Natural killer cell (primary cell): ENCODE measurements at regions not wholly inside any gene's neighbourhood (a gene's known extent, or its start where the extent isn't known, plus 50 kb on each side); places are given as distances from the start of the nearest gene placed in this dataset.
"Not testable (repeated sequence)": the region's sequence is repeated elsewhere in the genome, so short reads cannot be mapped to it uniquely, and the experiment has no call there.

Experiments used
- ATAC-seq, 3 donors: fragments of 150-1000 bp in 2 of 3; fragments of 200-7000 bp in 1 of 3; cut with Tn5 transposase; 1 replicate in 1 of 3; 2 replicates in 2 of 3; pipeline ENCODE4 v1.10.0; 2021; ENCODE audit warnings: mild to moderate bottlenecking in 2 of 3, moderate library complexity in 2 of 3
- DNase-seq, 2 donors: peaks; one replicate each; pipeline versions ENCODE4 v3.0.0 to v3.0.0-alpha.2; 2013 to 2021; ENCODE audit warnings: mixed read lengths in 1 of 2
- H3K27ac ChIP-seq: one replicate; pipeline ENCODE4 v1.5.1; 2013; ENCODE audit warnings: mild to moderate bottlenecking, low read length
- H3K27me3 ChIP-seq: one replicate; pipeline ENCODE4 v1.6.1; 2013; ENCODE audit warnings: low read length; ENCODE audit not compliant: control insufficient read depth, insufficient read depth
- H3K36me3 ChIP-seq: one replicate; pipeline ENCODE4 v1.6.1; 2013; ENCODE audit warnings: low read length; ENCODE audit not compliant: control insufficient read depth, insufficient read depth
- H3K4me1 ChIP-seq: one replicate; pipeline ENCODE4 v1.6.1; 2013; ENCODE audit warnings: low read length; ENCODE audit not compliant: control insufficient read depth, insufficient read depth
- H3K4me3 ChIP-seq: one replicate; pipeline ENCODE4 v1.5.1; 2013; ENCODE audit warnings: low read length
- H3K9me3 ChIP-seq: one replicate; pipeline ENCODE4 v1.6.1; 2013; ENCODE audit warnings: low read length; ENCODE audit not compliant: control insufficient read depth, insufficient read depth
- H3K27ac Mint-ChIP-seq, 2 donors: one replicate each; pipeline ENCODE4 v1.8.0; 2022; ENCODE audit warnings: mild to moderate bottlenecking in 2 of 2, mixed read lengths in 2 of 2, moderate library complexity in 1 of 2
- H3K27me3 Mint-ChIP-seq, 2 donors: one replicate each; pipeline ENCODE4 v1.8.0; 2022; ENCODE audit warnings: low read depth in 2 of 2, mixed read lengths in 2 of 2
- H3K36me3 Mint-ChIP-seq: one replicate; pipeline ENCODE4 v1.8.0; 2022; ENCODE audit warnings: mixed read lengths
- H3K4me1 Mint-ChIP-seq, 2 donors: one replicate each; pipeline ENCODE4 v1.8.0; 2022; ENCODE audit warnings: mixed read lengths in 2 of 2
- H3K4me3 Mint-ChIP-seq: one replicate; pipeline ENCODE4 v1.8.0; 2022; ENCODE audit warnings: mild to moderate bottlenecking, moderate library complexity, mixed read lengths
- H3K9me3 Mint-ChIP-seq, 2 donors: one replicate each; pipeline ENCODE4 v1.8.0; 2022; ENCODE audit warnings: mixed read lengths in 2 of 2
- CTCF ChIP-seq: fragments of 200-600 bp; IDR thresholded peaks from one replicate; pipeline ENCODE4 v1.8.0; 2022; ENCODE audit warnings: antibody characterized with exemption
- whole genome bisulfite sequencing: methylation state at CpG from one replicate; pipeline ENCODE4 v1.1.7; 2013; ENCODE audit warnings: missing lambda C conversion rate; ENCODE audit not compliant: insufficient coverage; 5-methylcytosine and 5-hydroxymethylcytosine counted together
- intact Hi-C: fragments of 100-400 bp; cut with micrococcal nuclease; formaldehyde crosslinking; loops from one replicate; pipeline ENCODE4 v1.14.2; 2022

GRCh38 chr18:22827216-22827615 is 105.9 kb upstream of the RBBP8 start:
- H3K4me3 ChIP-seq, result no peak overlapping the region
- no peaks in the 10 kb centered on the region for H3K4me1 Mint-ChIP-seq
- no peaks in the 10 kb centered on the region for H3K9me3 ChIP-seq
- no peaks in the 10 kb centered on the region for H3K4me1 ChIP-seq
- ATAC-seq (no peak), DNase-seq (no peak)
- no peaks in the 10 kb centered on the region for H3K9me3 Mint-ChIP-seq
- H3K27ac Mint-ChIP-seq, result no peak overlapping the region
- H3K36me3 ChIP-seq, result no peaks in the 10 kb centered on the region
- peaks cover 3% of the 10 kb centered on the region for H3K27me3 ChIP-seq
- 96% methylated on average over 2 of the region's 3 CpGs for WGBS
- peaks cover 8 to 20% of the 10 kb centered on the region in 2 donors for H3K27me3 Mint-ChIP-seq
- intact Hi-C loops, result no loop called here
- TF ChIP-seq CTCF, result no peak
- H3K27ac ChIP-seq, result no peak overlapping the region
- H3K36me3 Mint-ChIP-seq, result no peaks in the 10 kb centered on the region
- no peak overlapping the region for H3K4me3 Mint-ChIP-seq

- H3K9me3 Mint-ChIP-seq, result no peaks in the 10 kb centered on the region
- Histone ChIP-seq H3K27ac (no peak overlapping the region), H3K36me3 (no peaks in the 10 kb centered on the region), H3K27me3 (no peaks in the 10 kb centered on the region), H3K4me3 (no peak overlapping the region), H3K4me1 (no peaks in the 10 kb centered on the region), H3K9me3 (no peaks in the 10 kb centered on the region)
- no peak for TF ChIP-seq CTCF
- ATAC-seq (no peak), DNase-seq (no peak)
- no peaks in the 10 kb centered on the region for H3K4me1 Mint-ChIP-seq
- 85% methylated on average over 1 of the region's 1 CpG for WGBS
- H3K27ac Mint-ChIP-seq, result no peak overlapping the region
- H3K27me3 Mint-ChIP-seq, result peaks cover 10 to 25% of the 10 kb centered on the region in 2 donors
- intact Hi-C loops, result no loop called here
- no peak overlapping the region for H3K4me3 Mint-ChIP-seq
- no peaks in the 10 kb centered on the region for H3K36me3 Mint-ChIP-seq
Observed at GRCh38 chr18:22827741-22828140, 105.4 kb upstream of the RBBP8 start.

GRCh38 chr18:22828171-22828570 is 105.0 kb upstream of the RBBP8 start:
- H3K4me1 ChIP-seq, result no peaks in the 10 kb centered on the region
- Mint-ChIP-seq H3K4me3 (no peak overlapping the region), H3K9me3 (no peaks in the 10 kb centered on the region), H3K36me3 (no peaks in the 10 kb centered on the region), H3K27ac (no peak overlapping the region), H3K27me3 (peaks cover 10 to 26% of the 10 kb centered on the region in 2 donors), H3K4me1 (no peaks in the 10 kb centered on the region)
- no peak for TF ChIP-seq CTCF
- no peaks in the 10 kb centered on the region for H3K9me3 ChIP-seq
- no peak overlapping the region for H3K27ac ChIP-seq
- no peak overlapping the region for H3K4me3 ChIP-seq
- no peaks in the 10 kb centered on the region for H3K27me3 ChIP-seq
- WGBS, result no CpG with 5 or more reads among the region's 1 CpG
- intact Hi-C loops, result no loop called here
- H3K36me3 ChIP-seq, result no peaks in the 10 kb centered on the region
- ATAC-seq, result no peak
- no peak for DNase-seq

- H3K4me1 Mint-ChIP-seq, H3K9me3 Mint-ChIP-seq, H3K27me3 ChIP-seq, H3K9me3 ChIP-seq, DNase-seq, H3K36me3 ChIP-seq, H3K27ac Mint-ChIP-seq, intact Hi-C loops, H3K36me3 Mint-ChIP-seq, H3K27ac ChIP-seq, H3K4me1 ChIP-seq, ATAC-seq, H3K4me3 ChIP-seq, H3K4me3 Mint-ChIP-seq: not testable (repeated sequence)
- WGBS, result 93% methylated on average over 2 of the region's 6 CpGs
- H3K27me3 Mint-ChIP-seq, result peaks cover 10 to 30% of the 10 kb centered on the region in 2 donors
Observed at GRCh38 chr18:22828583-22828982, 104.5 kb upstream of the RBBP8 start.
